Heart left ventricle (tissue), 13 donors: ENCODE measurements at regions not wholly inside any gene's neighbourhood (a gene's known extent, or its start where the extent isn't known, plus 50 kb on each side); places are given as distances from the start of the nearest gene placed in this dataset.

Experiments
- POLR2A ChIP-seq, 2 donors: fragments of 450-650 bp; IDR thresholded peaks; one replicate each; pipeline ENCODE4 v1.6.1; 2017; ENCODE audit warnings: antibody characterized with exemption in 2 of 2, mild to moderate bottlenecking in 2 of 2, moderate library complexity in 2 of 2
- TF ChIP-seq, protein P1 (sequence below), 12 donors: fragments of 200-600 bp; sonication (generic) in 4 of 12; IDR thresholded peaks; one replicate each; pipeline versions ENCODE4 v1.5.0 to v1.8.0; 2018 to 2022; ENCODE audit warnings: antibody characterized with exemption in 12 of 12, mild to moderate bottlenecking in 5 of 12
- donor health status: ischemic (EF 13 %, LVEDD 7.1; RV severe dilation, severe dysfunction).
- donor health status: DM: no; HTN: yes; CAD: no.
- donor health status: DM: no; HTN: no; CAD: no.
- donor health status: ischemic (EF 25% LVEDD 6.9; RV normal size, moderate dysfunction).
- donor health status: ischemic (EF 25% LVEDD 5.7; RV mildly dilated, moderate dysfunction).
- donor health status: ischemic (EF 35%, LVEDD 5.7; RV mildly dilated, moderate dysfunction).
- donor health status: nonischemic (EF 11% LVEDD 7.7; RV severe dilation, severe dysfunction).
- donor health status: DM: yes; HTN: yes; CAD: no.
- donor health status: PGD.
- donor health status: ischemic (EF 29% LVEDD 5.4; RV normal size, mild dysfunction).
- donor health status: nonischemic (EF 23%, LVEDD 6.1; RV moderate dilation, normal function).

DNA sequence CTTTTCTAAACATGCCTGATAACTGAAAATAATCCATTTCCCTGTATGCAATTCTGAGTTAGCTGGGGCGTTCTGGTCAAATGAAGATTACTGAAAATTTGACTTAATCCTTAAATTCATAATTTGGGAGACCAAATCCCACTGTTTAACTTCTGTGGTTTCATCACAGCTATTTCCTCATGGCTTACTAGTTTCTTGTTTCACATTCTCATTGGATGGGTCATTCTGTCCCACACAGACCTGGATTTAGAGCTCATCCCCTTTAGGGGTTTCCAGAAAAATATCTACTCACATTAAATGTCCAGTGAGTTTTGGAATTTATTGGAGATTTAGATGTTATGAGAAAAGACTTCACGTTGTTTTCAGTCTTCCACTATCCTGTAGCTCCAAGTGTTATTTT lies 709.3 kb upstream of the KLHL1 start:
- TF ChIP-seq, protein P1, sequence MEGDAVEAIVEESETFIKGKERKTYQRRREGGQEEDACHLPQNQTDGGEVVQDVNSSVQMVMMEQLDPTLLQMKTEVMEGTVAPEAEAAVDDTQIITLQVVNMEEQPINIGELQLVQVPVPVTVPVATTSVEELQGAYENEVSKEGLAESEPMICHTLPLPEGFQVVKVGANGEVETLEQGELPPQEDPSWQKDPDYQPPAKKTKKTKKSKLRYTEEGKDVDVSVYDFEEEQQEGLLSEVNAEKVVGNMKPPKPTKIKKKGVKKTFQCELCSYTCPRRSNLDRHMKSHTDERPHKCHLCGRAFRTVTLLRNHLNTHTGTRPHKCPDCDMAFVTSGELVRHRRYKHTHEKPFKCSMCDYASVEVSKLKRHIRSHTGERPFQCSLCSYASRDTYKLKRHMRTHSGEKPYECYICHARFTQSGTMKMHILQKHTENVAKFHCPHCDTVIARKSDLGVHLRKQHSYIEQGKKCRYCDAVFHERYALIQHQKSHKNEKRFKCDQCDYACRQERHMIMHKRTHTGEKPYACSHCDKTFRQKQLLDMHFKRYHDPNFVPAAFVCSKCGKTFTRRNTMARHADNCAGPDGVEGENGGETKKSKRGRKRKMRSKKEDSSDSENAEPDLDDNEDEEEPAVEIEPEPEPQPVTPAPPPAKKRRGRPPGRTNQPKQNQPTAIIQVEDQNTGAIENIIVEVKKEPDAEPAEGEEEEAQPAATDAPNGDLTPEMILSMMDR (IDR thresholded peaks at IDR 0.05) = no peak
- TF ChIP-seq POLR2A (IDR thresholded peaks at IDR 0.05) = no peak
